ENCODE measurements at regions not wholly inside any gene's neighbourhood (a gene's known extent, or its start where the extent isn't known, plus 50 kb on each side); places are given as distances from the start of the nearest gene placed in this dataset.
"Not testable (repeated sequence)": the region's sequence is repeated elsewhere in the genome, so short reads cannot be mapped to it uniquely, and the experiment has no call there.

DNA sequence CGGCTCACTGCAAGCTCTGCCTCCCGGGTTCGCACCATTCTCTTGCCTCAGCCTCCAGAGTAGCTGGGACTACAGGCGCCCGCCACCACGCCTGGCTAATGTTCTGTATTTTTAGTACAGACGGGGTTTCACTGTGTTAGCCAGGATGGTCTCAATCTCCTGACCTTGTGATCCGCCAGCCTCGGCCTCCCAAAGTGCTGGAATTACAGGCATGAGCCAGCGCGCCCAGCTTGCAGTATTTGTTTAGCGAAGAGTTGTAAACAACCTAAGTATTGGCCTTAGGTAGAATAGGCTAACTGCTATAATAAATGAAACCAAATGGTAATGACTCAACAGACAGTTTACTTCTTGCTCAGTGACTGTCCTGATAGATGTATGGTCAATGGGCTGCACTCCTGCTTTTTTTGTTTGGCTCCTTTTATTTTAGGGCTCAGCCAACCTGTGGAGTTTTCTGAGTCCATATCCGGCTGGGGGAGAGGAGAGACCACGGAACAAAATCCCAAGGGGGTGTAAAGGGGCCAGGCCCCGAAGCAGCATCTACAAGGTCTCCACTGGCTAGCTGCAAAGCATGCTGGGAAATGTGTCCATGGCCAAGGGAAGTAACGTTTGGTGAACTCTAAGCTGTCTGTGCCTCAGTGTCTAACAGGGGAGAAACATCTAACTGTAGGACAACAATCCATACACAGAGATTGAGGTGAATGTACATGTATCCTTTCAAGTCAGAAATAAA is 841.0 kb upstream of the ID2 start:
- no peak for DNase-seq

DNA sequence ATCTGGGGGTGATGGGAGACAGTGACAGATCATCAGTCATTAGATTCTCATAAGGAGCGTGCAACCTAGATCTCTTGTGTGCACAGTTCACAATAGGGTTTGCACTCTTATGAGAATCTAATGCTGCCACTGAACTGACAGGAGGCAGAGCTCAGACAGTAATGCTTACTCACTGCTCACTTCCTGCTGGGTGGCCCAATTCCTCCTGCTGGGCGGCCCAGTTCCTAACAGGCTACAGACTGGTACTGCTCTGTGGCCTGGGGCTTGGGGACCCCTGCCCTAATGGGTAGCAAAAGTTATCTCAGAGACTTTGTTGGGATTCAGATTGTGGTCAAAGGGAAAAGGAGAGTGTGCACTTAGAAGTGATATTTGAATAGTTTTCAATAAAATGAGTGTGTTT is 840.1 kb upstream of the ID2 start:
- DNase-seq, result no peak

DNA sequence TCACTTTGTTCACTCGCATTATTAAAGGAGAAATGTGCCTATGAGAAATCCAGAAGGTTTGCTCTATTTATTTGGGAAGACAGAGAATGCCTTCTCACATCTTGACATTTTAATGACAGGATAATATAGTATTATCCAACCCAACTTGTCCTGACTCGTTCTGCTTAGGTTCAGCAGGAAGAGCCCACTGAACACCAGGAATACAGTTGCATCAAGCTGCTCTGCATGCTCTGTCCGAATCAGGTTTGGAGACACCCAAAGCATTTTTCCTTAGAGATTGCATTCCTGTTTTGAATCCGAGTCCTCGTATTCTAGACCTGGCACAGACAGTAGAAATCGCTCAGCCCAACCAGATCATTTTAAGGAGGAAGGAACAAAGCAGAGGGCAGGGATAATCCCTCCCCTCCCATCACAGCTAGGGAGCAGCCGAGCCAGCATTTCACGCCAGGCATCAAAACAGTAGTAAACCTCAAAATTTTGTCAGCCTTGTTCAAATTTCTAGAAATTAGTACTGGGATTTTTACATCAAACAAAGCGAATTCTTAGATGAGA is 837.4 kb upstream of the ID2 start:
- no peak for DNase-seq

DNA sequence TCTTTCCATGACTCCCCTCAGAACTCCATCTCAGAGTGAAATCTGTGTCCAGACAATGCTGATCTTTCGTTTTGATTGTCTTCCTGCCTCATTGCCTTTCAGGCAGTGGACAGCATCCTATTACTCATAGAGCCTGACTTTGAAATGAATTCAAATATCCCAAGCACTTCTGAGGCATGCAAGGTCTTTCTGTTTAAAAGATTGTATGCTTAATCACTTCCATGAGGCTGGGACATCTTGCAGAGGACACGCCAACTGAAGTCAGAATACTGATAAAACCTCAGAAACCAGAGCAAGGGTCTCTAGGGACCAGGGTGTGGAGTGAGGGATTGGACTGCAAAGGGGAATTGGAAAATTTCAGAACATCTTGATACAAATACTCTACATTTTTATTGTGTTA is 836.5 kb upstream of the ID2 start:
- no peak for DNase-seq

DNA sequence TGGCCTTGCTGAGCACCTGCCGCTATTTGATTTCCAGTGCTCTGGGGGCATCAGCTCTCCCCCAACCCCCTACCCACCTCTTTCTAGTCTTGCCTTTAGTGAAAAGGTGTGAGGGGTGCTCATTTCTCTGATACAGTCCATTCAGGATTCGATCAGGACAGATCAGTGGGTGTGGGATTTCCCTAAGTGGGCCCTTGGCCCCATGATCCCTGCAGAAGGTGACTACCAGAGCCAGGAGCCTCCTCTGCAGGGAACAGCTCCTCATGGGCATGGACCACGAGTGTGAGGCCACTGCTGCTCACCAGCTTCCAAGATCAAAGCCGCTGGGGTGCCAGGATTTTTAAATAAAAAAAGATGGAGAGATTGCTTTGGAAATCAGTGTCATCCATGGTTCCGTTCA is 835.2 kb upstream of the ID2 start:
- DNase-seq, result no peak

DNA sequence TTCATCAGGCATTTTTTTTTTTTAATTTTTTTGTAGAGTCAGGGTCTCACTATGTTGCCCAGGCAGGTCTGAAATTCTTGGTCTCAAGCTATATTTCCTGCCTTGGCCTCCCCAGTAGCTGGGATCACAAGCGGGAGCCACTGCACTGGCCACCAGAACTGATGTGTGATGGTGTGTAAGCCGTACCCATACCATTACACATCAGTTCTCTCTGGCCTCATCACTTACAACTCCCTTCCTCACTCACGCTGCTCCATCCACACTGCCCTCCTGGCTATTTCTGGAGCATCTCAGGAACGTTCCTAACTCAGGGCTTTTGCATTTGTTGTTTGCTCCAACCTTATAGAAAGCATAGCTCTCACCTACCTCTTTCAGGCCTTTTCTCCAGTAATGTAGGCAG is 834.5 kb upstream of the ID2 start:
- no peak for DNase-seq

DNA sequence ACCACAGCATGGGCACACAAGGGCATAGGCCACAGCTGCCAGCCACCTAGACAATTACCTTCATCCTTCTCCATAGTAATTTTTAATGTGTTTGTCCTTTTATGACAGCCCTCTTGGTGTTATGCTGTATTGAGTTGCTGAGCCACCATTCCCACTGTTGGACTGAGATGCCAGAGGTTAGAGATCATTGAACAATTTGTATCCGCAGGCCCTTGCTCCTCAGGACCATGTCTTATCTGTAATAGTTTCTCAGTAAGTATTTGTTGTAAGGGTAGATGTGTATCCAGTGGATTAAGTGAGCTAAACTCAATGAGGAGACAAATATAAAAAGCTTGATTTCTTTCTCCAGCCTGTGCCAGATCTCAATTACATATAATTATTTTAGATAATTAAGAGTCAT is 832.8 kb upstream of the ID2 start:
- DNase-seq, result no peak

DNA sequence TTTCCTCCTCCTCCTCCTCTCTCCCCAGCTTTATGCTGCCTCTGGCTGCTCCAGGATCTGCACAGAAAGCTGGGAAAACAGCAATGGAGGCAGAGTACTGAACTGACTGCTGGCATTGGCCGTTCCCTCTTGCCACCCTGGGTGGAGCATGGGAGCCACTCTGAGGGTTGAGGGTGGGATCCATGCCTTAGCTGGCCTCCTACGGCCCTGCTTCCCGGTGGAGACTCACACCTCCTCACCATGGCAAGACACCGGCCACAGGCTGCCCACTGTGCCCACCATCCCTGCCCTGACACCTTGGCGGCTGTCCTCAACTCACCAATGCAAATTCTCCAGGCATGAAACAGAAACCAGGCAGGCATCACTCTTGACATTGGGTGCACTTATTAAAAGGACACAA is 832.3 kb upstream of the ID2 start:
- DNase-seq, result no peak

DNA sequence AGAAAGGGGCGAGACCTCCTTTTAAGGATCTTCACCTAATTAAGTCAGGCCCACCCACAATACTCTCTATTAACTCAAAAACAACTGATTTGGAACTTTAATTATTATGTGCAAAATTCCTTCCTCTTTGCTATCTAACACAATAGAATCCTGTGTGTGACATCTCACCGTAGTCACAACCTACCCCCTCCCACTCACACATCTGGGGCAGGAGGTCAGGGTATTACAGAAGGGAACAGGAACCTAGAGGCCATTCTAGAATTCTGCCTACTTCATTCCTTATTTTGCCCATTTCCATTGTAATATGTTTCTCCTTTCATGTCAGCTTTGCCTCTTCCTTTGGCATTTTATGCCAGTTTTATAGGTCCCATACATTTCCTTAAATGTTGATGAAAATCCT is 829.3 kb upstream of the ID2 start:
- DNase-seq, result no peak

DNA sequence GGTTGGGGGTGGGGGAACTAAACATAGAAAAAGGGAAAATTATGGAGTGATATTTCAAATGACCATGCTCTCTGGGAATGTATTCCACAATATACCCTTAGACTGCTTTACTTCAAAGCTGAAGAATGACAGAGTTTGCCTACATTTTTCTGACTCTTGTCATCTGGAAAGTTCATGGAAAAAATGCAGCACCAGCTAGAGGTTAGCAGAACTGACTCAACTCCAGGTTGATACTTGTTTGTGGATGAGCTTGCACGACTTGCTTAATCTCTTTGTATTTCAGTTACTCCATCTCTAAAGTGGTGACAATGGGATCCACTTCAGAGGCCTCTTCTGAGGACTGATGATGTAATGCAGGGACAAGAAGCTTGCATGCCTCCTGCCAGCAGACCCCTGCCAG is 824.0 kb upstream of the ID2 start:
- no peak for DNase-seq

DNA sequence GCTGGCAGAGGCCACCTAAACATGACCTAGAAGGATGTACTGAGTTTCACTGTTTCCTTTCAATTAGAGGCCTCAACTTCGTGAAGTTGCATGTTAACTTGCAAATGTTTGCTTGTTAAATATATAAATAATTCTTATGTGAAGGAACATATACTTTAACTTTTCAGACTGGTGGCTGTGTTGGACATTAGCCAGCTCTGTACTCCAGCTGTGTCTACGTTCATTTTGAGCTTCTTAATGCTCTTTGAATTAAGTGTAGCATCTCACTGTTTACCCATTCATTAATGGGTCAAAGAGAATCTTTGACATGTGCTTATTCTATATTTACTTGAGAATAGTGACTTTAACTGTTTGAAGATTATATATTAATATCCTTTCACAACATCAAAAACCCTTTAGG is 823.2 kb upstream of the ID2 start:
- DNase-seq, result no peak

DNA sequence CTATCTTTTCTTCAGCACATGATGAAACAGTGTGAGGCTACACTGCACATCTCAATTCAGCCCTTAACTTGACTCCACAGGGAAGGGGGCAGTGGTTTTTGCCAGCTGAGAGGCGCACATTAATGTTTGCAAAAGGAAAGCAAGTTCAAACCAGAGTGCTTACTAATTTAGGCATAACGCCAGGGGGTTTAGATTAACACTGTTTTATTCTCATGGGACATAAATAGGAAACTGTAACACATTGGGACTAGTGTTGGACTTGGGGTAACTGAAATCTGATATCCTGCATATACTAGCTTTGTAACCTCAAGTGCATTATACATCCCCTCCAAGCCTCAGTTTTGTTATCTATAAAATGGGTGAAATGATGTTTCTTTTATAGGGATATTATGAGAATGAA is 821.2 kb upstream of the ID2 start:
- no peak for DNase-seq

DNA sequence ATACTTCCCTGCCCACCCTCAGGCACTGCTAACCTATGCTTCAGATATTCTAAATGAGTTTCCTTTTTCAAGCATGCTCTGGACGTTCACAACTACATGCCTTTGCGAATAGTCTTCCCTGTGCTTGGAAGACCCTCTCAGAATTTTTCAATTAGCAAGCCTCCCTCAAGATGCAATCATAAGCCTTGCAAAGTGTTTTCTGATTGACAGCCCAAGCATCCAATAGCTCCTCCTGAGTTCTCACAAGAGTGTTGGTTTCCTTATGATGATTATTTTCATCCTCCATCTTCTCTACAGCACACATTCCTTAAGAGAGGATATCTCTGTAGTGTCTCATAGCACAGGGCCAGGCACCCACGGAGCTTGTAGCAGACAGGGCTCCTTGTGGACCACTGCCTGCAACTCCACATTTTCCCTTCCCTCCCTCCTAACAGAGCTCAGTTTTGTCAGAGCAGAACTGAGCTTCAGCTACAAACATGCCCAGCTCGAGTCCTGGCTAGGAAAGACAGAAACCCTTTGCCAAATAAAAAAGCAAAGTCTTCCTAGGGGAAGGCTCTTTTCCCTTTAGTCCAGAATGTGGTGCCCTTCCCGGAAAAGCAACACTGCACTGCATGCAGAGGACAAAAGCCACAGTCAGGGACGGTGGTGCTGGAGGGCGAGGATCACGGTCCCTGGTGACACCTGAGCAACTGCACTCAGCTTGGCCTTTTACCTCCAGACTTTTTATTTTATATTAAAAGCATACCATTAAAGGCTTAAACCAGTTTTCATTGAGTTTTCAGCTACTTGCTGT is 819.8 kb upstream of the ID2 start:
- DNase-seq, result no peak

DNA sequence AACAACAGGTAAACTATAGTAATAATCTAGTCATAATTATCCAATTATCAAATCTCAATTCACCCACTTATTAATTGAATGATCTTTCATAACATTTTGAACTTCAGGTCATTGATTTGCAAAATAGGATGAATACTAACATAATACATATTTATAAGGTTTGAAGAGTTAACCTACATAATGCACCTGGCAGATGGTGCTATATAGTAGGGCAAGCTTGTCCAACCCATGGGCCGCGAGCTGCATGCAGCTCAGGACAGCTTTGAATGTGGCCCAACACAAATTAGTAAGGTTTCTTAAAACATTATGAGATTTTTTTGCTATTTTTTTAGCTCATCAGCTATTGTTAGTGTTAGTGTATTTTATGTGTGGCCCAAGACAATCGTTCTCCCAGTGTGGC is 815.8 kb upstream of the ID2 start:
- no peak for DNase-seq

DNA sequence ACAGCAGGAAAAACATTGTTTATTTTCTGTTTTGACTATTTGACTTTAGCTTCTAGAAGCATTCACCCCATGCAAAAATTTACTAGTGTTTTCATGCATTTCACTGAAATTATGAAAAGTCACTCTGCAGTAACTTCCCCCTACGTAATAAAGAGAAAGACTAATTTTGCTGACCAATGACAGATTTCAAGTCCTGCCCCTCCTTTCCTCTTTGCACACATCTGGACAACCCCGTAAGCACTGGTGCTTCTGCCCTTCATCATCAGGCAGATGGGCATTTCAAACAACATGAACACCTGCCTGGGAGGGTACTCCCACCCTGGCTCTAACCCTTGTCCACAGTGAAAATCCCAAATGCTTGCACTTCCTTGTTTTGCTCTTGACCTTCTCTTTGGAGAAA is 815.0 kb upstream of the ID2 start:
- no peak for DNase-seq

DNA sequence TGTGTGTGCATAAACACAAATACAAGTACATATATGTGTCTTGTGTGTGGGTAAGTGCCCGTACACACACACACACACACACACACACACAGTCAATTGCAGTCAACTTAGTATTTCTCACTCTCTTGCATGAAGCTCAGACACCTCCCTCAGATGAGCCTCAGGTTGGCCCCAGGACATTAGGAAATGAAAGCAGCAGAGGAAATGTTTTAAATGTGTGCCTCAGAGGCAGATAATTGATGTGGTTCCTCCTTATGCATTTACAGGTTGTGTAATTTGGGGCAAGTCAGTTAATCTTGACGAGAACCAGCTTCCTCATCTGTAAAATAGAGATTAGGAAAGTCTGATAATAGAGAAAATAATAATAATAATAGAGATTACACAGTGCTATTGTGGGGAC is 814.0 kb upstream of the ID2 start:
- DNase-seq, result no peak

DNA sequence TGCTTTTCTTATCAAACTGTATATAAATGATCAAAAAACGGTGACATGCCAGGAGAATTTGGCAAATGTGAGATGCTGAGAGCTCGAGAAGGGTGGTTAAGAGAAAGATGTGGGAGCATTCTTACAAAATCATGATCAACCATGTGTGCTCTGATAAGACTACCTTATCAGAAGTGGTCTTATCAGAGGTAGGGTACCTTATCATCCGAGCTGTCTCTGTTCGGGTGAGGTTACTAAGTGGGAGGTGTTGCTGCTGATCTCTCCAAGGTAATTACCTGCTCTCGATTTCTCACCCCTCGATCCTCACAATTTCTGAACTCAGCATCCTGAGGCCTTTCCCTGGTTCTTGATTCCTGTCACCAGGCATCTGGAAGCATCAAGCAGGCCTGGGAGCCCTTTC is 813.0 kb upstream of the ID2 start:
- no peak for DNase-seq

DNA sequence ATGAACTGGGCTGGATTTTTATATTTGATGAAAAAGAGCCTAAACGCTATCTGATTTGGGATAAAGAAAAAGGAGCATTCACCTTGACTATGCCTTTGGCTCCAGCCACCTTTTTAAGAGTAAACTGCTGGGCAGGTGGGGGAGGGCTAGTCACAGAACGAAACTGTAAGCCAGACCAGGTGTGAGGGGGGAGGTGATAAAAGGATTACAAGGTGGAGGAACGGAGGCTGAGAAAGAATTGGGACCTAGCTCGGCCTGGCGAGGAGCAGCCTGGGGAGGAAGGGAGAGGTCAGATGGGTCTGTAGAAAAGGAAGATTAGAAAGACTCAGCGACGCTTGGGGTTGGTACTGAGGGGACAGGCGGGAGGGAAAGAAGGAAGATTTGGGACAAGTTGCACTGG is 805.4 kb upstream of the ID2 start:
- DNase-seq, result not testable (repeated sequence)

DNA sequence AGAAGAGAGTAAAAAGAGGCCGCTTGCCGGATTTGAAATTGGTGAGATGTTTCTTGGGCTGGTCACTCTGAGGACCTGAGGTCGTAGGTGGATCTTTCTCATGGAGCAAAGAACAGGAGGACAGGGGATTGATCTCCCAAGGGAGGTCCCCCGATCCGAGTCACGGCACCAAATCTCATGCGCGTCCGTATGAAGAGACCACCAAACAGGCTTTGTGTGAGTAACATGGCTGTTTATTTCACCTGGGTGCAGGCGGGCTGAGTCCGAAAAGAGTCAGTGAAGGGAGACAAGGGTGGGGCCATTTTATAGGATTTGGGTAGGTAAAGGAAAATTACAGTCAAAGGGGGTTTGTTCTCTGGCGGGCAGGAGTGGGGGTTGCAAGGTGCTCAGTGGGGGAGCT is 803.6 kb upstream of the ID2 start:
- not testable (repeated sequence) for DNase-seq

DNA sequence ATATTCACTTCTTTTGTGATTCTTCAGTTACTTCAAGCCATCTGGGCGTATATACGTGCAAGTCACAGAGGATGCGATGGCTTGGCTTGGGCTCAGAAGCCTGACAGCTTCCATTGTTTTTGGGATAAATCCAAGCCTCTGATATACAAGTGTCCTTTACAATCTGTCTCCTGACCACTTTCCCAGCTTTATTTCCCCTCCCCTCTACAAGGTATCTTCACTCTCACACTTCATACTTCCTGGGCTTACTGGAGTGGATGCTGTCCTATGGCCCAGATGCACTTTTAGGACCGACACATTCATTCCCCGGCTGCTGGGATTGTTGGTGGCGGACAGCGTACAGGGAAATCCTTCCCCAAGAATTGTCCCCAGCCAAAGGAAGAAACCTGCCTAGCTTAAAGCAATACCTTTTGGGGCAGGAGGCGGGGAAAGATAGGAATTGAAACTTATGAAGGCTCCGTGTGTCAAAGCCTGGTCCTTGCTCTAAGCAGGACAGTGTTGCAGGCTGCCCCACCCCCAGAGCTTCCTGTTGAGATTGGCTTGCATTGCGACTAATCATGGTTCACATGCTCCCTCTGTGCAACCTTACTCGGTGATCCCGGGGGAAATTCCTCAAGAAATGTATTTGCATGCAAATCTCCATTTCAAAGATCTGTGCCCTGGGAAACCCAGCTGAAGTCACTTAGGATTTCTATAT is 802.9 kb upstream of the ID2 start:
- DNase-seq, result no peak

DNA sequence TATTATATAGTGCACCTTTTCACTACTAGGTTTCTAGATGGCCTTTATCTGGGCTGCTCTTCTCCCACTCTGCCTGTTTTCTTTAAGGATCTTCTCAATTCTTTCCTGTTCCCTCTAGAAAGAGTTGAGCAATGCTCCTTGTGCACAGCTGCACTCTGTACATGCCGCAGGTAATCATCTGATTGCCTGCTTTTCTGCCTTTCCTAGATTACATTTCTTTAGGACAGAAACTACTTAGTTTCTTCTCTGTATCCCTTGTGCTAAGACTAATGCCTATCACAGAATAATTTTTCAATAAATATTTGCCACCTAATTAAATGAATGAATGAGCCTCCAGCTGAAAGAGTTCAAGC is 802.4 kb upstream of the ID2 start:
- no peak for DNase-seq

DNA sequence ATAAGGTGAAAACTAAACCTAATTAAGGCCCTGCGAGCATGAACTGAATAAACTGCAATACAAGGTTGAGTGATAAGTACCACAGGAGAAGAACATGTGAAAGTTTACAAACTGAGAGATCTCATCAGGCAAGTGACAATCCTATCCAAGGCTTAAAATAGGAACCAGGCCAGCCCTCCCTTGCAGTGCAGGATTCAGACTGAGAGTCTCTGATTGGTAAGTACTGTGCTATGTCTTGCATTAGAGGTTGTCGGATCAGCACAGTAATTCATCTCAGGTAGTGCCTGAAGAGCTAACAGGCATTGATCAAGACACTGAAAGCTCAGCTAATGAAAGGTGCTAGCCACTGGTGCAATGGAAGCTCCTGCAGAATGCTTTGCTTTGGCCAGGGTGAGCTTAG is 801.7 kb upstream of the ID2 start:
- DNase-seq, result no peak

DNA sequence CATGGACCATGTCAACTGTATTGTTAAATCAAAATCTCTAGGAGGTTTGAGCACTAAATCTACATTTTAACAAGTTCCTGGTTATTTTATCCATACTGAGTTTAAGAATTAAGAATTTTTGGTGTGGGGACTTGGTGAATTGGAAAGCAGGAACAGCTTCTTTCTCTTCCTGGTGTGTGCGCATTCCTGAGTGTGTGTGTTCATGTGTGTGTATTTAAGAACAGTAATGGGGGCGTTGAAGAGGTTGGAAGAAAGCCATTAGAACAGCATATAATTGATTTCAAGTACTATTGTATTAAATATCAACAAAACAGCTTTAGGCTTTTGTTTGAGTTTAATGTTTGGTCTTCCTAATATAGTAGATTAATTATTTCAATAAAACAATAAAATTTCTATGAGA is 801.3 kb upstream of the ID2 start:
- no peak for DNase-seq

Measured in hypothalamus (tissue), 51 donors.